ENCODE measurements at regions not wholly inside any gene's neighbourhood (a gene's known extent, or its start where the extent isn't known, plus 50 kb on each side); places are given as distances from the start of the nearest gene placed in this dataset.

- BruUV-seq (replicated peaks): no TSS peak
- no peaks in the 10 kb centered on the region for H3K36me3 ChIP-seq (ENCODE audit: insufficient read depth, low read length, poor library complexity, severe bottlenecking)
- TF ChIP-seq EZH2 (IDR thresholded peaks at IDR 0.05; ENCODE audit: borderline replicate concordance, low read depth, low read length, poor library complexity, severe bottlenecking) (no peak), CTCF (conservative IDR thresholded peaks at IDR 0.05; ENCODE audit: low read depth, low read length) (no peak)
- H3K9me3 ChIP-seq (ENCODE audit: low read depth, low read length, poor library complexity, severe bottlenecking): no peaks in the 10 kb centered on the region
- no peak overlapping the region for H3K27ac ChIP-seq (ENCODE audit: low read depth, low read length, poor library complexity, severe bottlenecking)
- ChIA-PET POLR2A (ENCODE audit: low non-redundant PET) (no interaction called here), CTCF (no interaction called here)
- no peak for DNase-seq (ENCODE audit: low spot score)
- H3K4me1 ChIP-seq (ENCODE audit: insufficient read depth, low read length, poor library complexity, severe bottlenecking): no peaks in the 10 kb centered on the region
- intact Hi-C loops (cut with micrococcal nuclease; ENCODE audit: unreplicated experiment): no loop called here
- H3K27me3 ChIP-seq (replicated peaks; ENCODE audit: insufficient read depth, low read depth, low read length, poor library complexity): no peaks in the 10 kb centered on the region
- H3K4me3 ChIP-seq (ENCODE audit: low read depth, low read length, poor library complexity, severe bottlenecking): no peak overlapping the region
Measured at GRCh38 chr6:87907521-87907920, 140.1 kb upstream of the SPACA1 start.

- intact Hi-C loops (cut with micrococcal nuclease; ENCODE audit: unreplicated experiment): no loop called here
- TF ChIP-seq EZH2 (IDR thresholded peaks at IDR 0.05; ENCODE audit: borderline replicate concordance, low read depth, low read length, poor library complexity, severe bottlenecking) (no peak), CTCF (conservative IDR thresholded peaks at IDR 0.05; ENCODE audit: low read depth, low read length) (no peak)
- no peak for DNase-seq (ENCODE audit: low spot score)
- Histone ChIP-seq H3K9me3 (ENCODE audit: low read depth, low read length, poor library complexity, severe bottlenecking) (no peaks in the 10 kb centered on the region), H3K27me3 (replicated peaks; ENCODE audit: insufficient read depth, low read depth, low read length, poor library complexity) (no peaks in the 10 kb centered on the region), H3K27ac (ENCODE audit: low read depth, low read length, poor library complexity, severe bottlenecking) (no peak overlapping the region), H3K36me3 (ENCODE audit: insufficient read depth, low read length, poor library complexity, severe bottlenecking) (no peaks in the 10 kb centered on the region), H3K4me3 (ENCODE audit: low read depth, low read length, poor library complexity, severe bottlenecking) (no peak overlapping the region), H3K4me1 (ENCODE audit: insufficient read depth, low read length, poor library complexity, severe bottlenecking) (no peaks in the 10 kb centered on the region)
- CTCF ChIA-PET: no interaction called here
- no TSS peak for BruUV-seq (replicated peaks)
- POLR2A ChIA-PET (ENCODE audit: low non-redundant PET): no interaction called here
Measured at GRCh38 chr6:87905101-87905641, 142.5 kb upstream of the SPACA1 start.

- Histone ChIP-seq H3K36me3 (ENCODE audit: insufficient read depth, low read length, poor library complexity, severe bottlenecking) (no peaks in the 10 kb centered on the region), H3K4me3 (ENCODE audit: low read depth, low read length, poor library complexity, severe bottlenecking) (no peak overlapping the region), H3K27me3 (replicated peaks; ENCODE audit: insufficient read depth, low read depth, low read length, poor library complexity) (no peaks in the 10 kb centered on the region), H3K9me3 (ENCODE audit: low read depth, low read length, poor library complexity, severe bottlenecking) (no peaks in the 10 kb centered on the region), H3K4me1 (ENCODE audit: insufficient read depth, low read length, poor library complexity, severe bottlenecking) (no peaks in the 10 kb centered on the region), H3K27ac (ENCODE audit: low read depth, low read length, poor library complexity, severe bottlenecking) (no peak overlapping the region)
- no TSS peak for BruUV-seq (replicated peaks)
- CTCF ChIA-PET: no interaction called here
- TF ChIP-seq EZH2 (IDR thresholded peaks at IDR 0.05; ENCODE audit: borderline replicate concordance, low read depth, low read length, poor library complexity, severe bottlenecking) (no peak), CTCF (conservative IDR thresholded peaks at IDR 0.05; ENCODE audit: low read depth, low read length) (no peak)
- intact Hi-C loops (cut with micrococcal nuclease; ENCODE audit: unreplicated experiment): no loop called here
- POLR2A ChIA-PET (ENCODE audit: low non-redundant PET): no interaction called here
- no peak for DNase-seq (ENCODE audit: low spot score)
Measured at GRCh38 chr6:87904011-87904410, 143.6 kb upstream of the SPACA1 start.
